Psoas muscle (tissue), 7 donors: ENCODE measurements at regions not wholly inside any gene's neighbourhood (a gene's known extent, or its start where the extent isn't known, plus 50 kb on each side); places are given as distances from the start of the nearest gene placed in this dataset.
"Not testable (repeated sequence)": the region's sequence is repeated elsewhere in the genome, so short reads cannot be mapped to it uniquely, and the experiment has no call there.

Source experiments
- ATAC-seq, 4 donors: fragments of 200-7000 bp; cut with Tn5 transposase; one replicate each; pipeline ENCODE4 v1.9.1; 2020; ENCODE audit warnings: moderate library complexity in 3 of 4, mild to moderate bottlenecking in 2 of 4
- DNase-seq, 2 donors: peaks; one replicate each; pipeline ENCODE4 v3.0.0-alpha.2; 2020
- H3K27ac ChIP-seq: fragments of 200-600 bp; one replicate; pipeline ENCODE4 v1.8.0; 2022
- H3K27me3 ChIP-seq, 3 donors: fragments of 200-600 bp in 1 of 3; one replicate each; pipeline versions ENCODE4 v1.6.1 to v1.8.0; 2013 to 2022; ENCODE audit warnings: low read length in 2 of 3, mild to moderate bottlenecking in 2 of 3, moderate library complexity in 1 of 3; ENCODE audit not compliant: insufficient read depth in 3 of 3
- H3K36me3 ChIP-seq, 2 donors: fragments of 200-600 bp in 1 of 2; one replicate each; pipeline versions ENCODE4 v1.6.1 to v1.8.0; 2013 to 2022; ENCODE audit warnings: low read depth in 1 of 2, mild to moderate bottlenecking in 1 of 2, moderate library complexity in 1 of 2; ENCODE audit not compliant: insufficient read depth in 1 of 2
- H3K4me1 ChIP-seq: fragments of 200-600 bp; one replicate; pipeline ENCODE4 v1.8.0; 2022
- H3K4me3 ChIP-seq: fragments of 200-600 bp; one replicate; pipeline ENCODE4 v1.8.0; 2022; ENCODE audit warnings: mild to moderate bottlenecking
- H3K9me3 ChIP-seq: fragments of 200-600 bp; one replicate; pipeline ENCODE4 v1.8.0; 2022
- WGBS, 3 donors: extraction: QIAGEN DNeasy Blood & Tissue Kit; methylation state at CpG; one replicate each; pipeline versions ENCODE4 v1.1.6 to v1.1.7; 2013; 5-methylcytosine and 5-hydroxymethylcytosine counted together
- intact Hi-C, 2 donors: fragments of 100-400 bp; cut with DNase I; formaldehyde crosslinking; loops; one replicate each; pipeline versions ENCODE4 v1.11.0 to v1.14.2; 2022
- TF ChIP-seq, protein P1 (sequence below): fragments of 200-600 bp; IDR thresholded peaks from one replicate; pipeline ENCODE4 v1.8.0; 2022; ENCODE audit warnings: antibody characterized with exemption
- donor health status: healthy with polysubstance abuse.
- donor health status: DM: no; HTN: no; CAD: no; lungs with moderate emphysema.
- donor health status: Bipolar disorder and iron deficiency.
- donor health status: healthy.
- donor health status: DM: yes; HTN: yes; CAD: no.
- donor health status: DM: no; HTN: no; CAD: no.
- donor health status: DM: yes; HTN: yes; CAD: no.

DNA sequence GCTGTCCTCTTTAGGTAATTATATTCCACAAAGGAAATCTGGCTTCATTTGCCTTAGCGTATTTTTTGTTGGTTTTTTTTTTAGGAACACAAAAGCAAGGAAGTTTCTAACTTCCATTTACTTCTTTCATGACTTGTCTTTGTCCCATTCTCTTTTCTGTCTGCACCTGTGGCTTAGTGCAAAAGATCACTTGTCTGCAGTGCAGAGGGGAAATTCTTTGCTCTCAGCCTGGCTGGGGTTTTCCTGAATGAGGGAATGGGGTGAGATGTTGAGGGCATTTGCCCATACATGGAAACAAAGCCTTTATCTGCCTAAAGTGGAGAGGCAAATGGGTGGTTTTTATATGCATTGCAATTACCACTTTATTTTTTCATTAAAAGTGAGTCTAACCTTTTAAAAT is 361.1 kb upstream of the IGFBP3 start:
- no peak for DNase-seq
- Histone ChIP-seq H3K27me3 (no peaks in the 10 kb centered on the region), H3K27ac (no peak overlapping the region), H3K9me3 (no peaks in the 10 kb centered on the region), H3K4me1 (no peaks in the 10 kb centered on the region), H3K36me3 (no peaks in the 10 kb centered on the region), H3K4me3 (no peak overlapping the region)
- no peak for ATAC-seq
- WGBS, 3 donors, result 72 to 88% (median 79%) methylated on average over 1 of the region's 1 CpG
- TF ChIP-seq, protein P1, sequence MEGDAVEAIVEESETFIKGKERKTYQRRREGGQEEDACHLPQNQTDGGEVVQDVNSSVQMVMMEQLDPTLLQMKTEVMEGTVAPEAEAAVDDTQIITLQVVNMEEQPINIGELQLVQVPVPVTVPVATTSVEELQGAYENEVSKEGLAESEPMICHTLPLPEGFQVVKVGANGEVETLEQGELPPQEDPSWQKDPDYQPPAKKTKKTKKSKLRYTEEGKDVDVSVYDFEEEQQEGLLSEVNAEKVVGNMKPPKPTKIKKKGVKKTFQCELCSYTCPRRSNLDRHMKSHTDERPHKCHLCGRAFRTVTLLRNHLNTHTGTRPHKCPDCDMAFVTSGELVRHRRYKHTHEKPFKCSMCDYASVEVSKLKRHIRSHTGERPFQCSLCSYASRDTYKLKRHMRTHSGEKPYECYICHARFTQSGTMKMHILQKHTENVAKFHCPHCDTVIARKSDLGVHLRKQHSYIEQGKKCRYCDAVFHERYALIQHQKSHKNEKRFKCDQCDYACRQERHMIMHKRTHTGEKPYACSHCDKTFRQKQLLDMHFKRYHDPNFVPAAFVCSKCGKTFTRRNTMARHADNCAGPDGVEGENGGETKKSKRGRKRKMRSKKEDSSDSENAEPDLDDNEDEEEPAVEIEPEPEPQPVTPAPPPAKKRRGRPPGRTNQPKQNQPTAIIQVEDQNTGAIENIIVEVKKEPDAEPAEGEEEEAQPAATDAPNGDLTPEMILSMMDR, result no peak
- intact Hi-C loops, result no loop called here

DNA sequence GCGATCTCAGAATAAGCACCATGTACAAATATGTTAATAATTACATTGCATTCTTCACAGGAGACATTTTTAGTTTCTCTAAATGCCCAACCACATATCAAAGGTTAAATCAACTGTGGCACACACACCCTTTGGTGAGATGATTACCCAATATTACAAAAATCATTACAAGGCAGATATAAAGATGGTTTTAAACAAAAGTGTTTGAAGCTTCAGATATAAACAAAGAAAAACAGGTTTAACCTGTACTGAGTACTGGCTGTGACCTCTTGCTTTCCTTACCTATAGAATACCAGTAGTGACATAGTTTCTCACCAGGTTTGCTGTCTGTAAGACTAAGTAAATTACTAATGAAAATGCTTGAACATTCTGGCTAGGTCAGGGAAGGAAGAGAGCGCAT is 360.0 kb upstream of the IGFBP3 start:
- TF ChIP-seq, protein P1, result no peak
- H3K4me1 ChIP-seq, result no peaks in the 10 kb centered on the region
- intact Hi-C loops, result no loop called here
- H3K27me3 ChIP-seq, result no peaks in the 10 kb centered on the region
- no peaks in the 10 kb centered on the region for H3K36me3 ChIP-seq
- H3K9me3 ChIP-seq, result no peaks in the 10 kb centered on the region
- DNase-seq, result no peak
- no peak overlapping the region for H3K27ac ChIP-seq
- no peak for ATAC-seq
- WGBS, 3 donors, result 47 to 67% (median 66%) methylated on average over 2 of the region's 2 CpGs
- no peak overlapping the region for H3K4me3 ChIP-seq

- intact Hi-C loops, result no loop called here
- 63 to 93% (median 64%) methylated on average over 2 of the region's 2 CpGs for WGBS, 3 donors
- Histone ChIP-seq H3K36me3 (no peaks in the 10 kb centered on the region), H3K4me1 (no peaks in the 10 kb centered on the region), H3K4me3 (no peak overlapping the region), H3K27me3 (no peaks in the 10 kb centered on the region), H3K27ac (no peak overlapping the region), H3K9me3 (no peaks in the 10 kb centered on the region)
- ATAC-seq (no peak), DNase-seq (no peak)
- TF ChIP-seq, protein P1, result no peak
These were observed 358.2 kb upstream of the IGFBP3 start for GRCh38 chr7:46279290-46279689.

DNA sequence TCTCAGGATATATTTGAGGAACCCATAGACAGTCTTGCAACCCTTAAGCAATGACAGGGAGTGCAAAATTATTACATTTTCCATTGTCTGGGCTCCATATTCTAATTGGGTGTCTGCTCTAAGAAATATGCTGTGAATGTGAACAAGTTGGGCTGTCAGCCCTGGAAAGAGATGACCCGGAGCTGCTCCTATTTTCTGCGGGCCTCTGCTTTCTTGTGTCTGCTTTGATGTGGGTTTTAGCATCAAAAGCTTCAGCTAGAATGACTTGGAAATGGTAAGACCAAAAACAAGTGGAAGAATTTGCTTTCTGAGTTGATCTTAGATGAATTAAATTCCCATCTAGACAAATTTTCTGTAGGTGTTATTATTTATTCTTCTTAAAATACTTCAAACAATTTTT is 343.6 kb upstream of the IGFBP3 start:
- Histone ChIP-seq H3K36me3 (no peaks in the 10 kb centered on the region), H3K9me3 (peaks cover 11% of the 10 kb centered on the region), H3K4me1 (no peaks in the 10 kb centered on the region), H3K4me3 (no peak overlapping the region), H3K27ac (no peak overlapping the region), H3K27me3 (no peaks in the 10 kb centered on the region)
- intact Hi-C loops, result no loop called here
- ATAC-seq (no peak), DNase-seq (no peak)
- TF ChIP-seq, protein P1, result no peak
- WGBS, 3 donors, result 54 to 81% (median 71%) methylated on average over 2 of the region's 2 CpGs

DNA sequence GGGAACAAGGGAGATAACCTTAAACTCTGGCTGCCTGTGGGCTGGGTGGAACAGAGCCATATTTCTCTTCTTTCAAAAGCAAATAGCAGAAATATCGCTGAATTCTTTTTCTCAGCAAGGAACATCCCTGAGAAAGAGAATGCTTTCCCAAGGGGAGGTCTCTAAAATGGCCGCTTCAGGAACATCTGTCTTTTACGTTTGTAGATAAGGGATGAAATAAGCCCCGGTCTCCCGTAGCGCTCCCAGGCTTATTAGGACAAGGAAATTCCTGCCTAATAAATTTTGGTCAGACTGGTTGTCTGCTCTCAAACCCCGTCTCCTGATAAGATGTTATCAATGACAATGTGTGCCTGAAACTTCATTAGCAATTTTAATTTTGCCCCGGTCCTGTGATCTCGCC is 340.6 kb upstream of the IGFBP3 start:
- H3K4me3 ChIP-seq, intact Hi-C loops, H3K27ac ChIP-seq, DNase-seq, ATAC-seq, H3K4me1 ChIP-seq, H3K27me3 ChIP-seq, H3K36me3 ChIP-seq: not testable (repeated sequence)
- peaks cover 11% of the 10 kb centered on the region for H3K9me3 ChIP-seq
- 89 to 92% (median 89%) methylated on average over 9 of the region's 9 CpGs for WGBS, 3 donors
